PC-9 (cell line): ENCODE measurements at regions not wholly inside any gene's neighbourhood (a gene's known extent, or its start where the extent isn't known, plus 50 kb on each side); places are given as distances from the start of the nearest gene placed in this dataset.

Experiments
- BruUV-seq: library from RNA; stranded (reverse); fragments of 400-500 nt; replicated peaks from 2 replicates; lab custom pipeline; 2021; lab: Mats Ljungman, UMichigan
- CTCF ChIA-PET: fragments of 300-600 bp; sonication (Branson Sonifier 250); formaldehyde crosslinking; loops from one replicate; lab custom pipeline; 2022; ENCODE audit warnings: antibody characterized with exemption; lab: Charles Lee
- POLR2A ChIA-PET: fragments of 300-600 bp; sonication (Branson Sonifier 250); formaldehyde crosslinking; loops from one replicate; lab custom pipeline; 2022; ENCODE audit warnings: antibody characterized with exemption; ENCODE audit not compliant: unreplicated experiment; lab: Charles Lee
- DNase-seq, 2 experiments: peaks; one replicate each; pipeline versions ENCODE4 v3.0.0 to v3.0.0-alpha.2; 2015 to 2022; ENCODE audit warnings: mixed read lengths in 1 of 2
- H2AFZ ChIP-seq: fragments of 200-600 bp; sonication (generic); 2 replicates; pipeline ENCODE4 v1.8.1; 2017; ENCODE audit warnings: antibody characterized with exemption
- H3F3A ChIP-seq: fragments of 200-600 bp; sonication (generic); 2 replicates; pipeline ENCODE4 v1.8.1; 2017; ENCODE audit warnings: antibody characterized with exemption, mild to moderate bottlenecking, low read depth; ENCODE audit not compliant: insufficient read depth
- H3K27ac ChIP-seq: fragments of 200-600 bp; sonication (generic); 2 replicates; pipeline ENCODE4 v1.6.1; 2016; ENCODE audit warnings: mixed run types
- H3K27me3 ChIP-seq: fragments of 200-600 bp; sonication (generic); 2 replicates; pipeline ENCODE4 v1.6.1; 2016; ENCODE audit warnings: low read depth, mixed run types; ENCODE audit not compliant: insufficient read depth
- H3K36me3 ChIP-seq: fragments of 200-600 bp; sonication (generic); 2 replicates; pipeline ENCODE4 v1.6.1; 2016; ENCODE audit warnings: low read depth, mixed run types
- H3K4me1 ChIP-seq: fragments of 200-600 bp; sonication (generic); replicated peaks from 2 replicates; pipeline ENCODE4 v1.6.1; 2016; ENCODE audit warnings: mixed run types; ENCODE audit not compliant: insufficient read depth
- H3K4me2 ChIP-seq: fragments of 200-600 bp; sonication (generic); 2 replicates; pipeline ENCODE4 v1.6.1; 2017; ENCODE audit warnings: mixed run types
- H3K4me3 ChIP-seq: fragments of 200-600 bp; sonication (generic); 2 replicates; pipeline ENCODE4 v1.6.1; 2016; ENCODE audit warnings: mixed run types
- H3K79me2 ChIP-seq: fragments of 200-600 bp; sonication (generic); 2 replicates; pipeline ENCODE4 v1.6.1; 2017; ENCODE audit warnings: low read depth, mixed run types
- H3K9me2 ChIP-seq: fragments of 200-600 bp; sonication (generic); 2 replicates; pipeline ENCODE4 v1.8.1; 2017; ENCODE audit warnings: mild to moderate bottlenecking; ENCODE audit not compliant: insufficient read depth
- H3K9me3 ChIP-seq: fragments of 200-600 bp; sonication (generic); 2 replicates; pipeline ENCODE4 v1.8.1; 2016; ENCODE audit warnings: low read depth; ENCODE audit not compliant: insufficient read depth
- H4K20me1 ChIP-seq: fragments of 200-600 bp; sonication (generic); 2 replicates; pipeline ENCODE4 v1.8.1; 2017; ENCODE audit not compliant: insufficient read depth
- EZH2 ChIP-seq: fragments of 200-600 bp; sonication (generic); IDR thresholded peaks from 2 replicates; pipeline ENCODE4 v1.8.0; 2017; ENCODE audit warnings: antibody characterized with exemption, low read depth
- intact Hi-C: fragments of 100-400 bp; cut with micrococcal nuclease; formaldehyde crosslinking; loops from one replicate; pipeline ENCODE4 v1.10.0; 2022; ENCODE audit not compliant: unreplicated experiment
- TF ChIP-seq, protein P1 (sequence below): fragments of 200-600 bp; sonication (generic); conservative IDR thresholded peaks from 2 replicates; pipeline ENCODE4 v1.6.1; 2017; ENCODE audit warnings: mixed run types, antibody characterized with exemption, mild to moderate bottlenecking, moderate library complexity

- H3F3A ChIP-seq = peaks cover 3% of the 10 kb centered on the region; the same call in 1 of the 2 replicates
- H3K9me3 ChIP-seq = no peaks in the 10 kb centered on the region; the same call in 1 of the 2 replicates
- TF ChIP-seq, protein P1, sequence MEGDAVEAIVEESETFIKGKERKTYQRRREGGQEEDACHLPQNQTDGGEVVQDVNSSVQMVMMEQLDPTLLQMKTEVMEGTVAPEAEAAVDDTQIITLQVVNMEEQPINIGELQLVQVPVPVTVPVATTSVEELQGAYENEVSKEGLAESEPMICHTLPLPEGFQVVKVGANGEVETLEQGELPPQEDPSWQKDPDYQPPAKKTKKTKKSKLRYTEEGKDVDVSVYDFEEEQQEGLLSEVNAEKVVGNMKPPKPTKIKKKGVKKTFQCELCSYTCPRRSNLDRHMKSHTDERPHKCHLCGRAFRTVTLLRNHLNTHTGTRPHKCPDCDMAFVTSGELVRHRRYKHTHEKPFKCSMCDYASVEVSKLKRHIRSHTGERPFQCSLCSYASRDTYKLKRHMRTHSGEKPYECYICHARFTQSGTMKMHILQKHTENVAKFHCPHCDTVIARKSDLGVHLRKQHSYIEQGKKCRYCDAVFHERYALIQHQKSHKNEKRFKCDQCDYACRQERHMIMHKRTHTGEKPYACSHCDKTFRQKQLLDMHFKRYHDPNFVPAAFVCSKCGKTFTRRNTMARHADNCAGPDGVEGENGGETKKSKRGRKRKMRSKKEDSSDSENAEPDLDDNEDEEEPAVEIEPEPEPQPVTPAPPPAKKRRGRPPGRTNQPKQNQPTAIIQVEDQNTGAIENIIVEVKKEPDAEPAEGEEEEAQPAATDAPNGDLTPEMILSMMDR = no peak
- no peak for TF ChIP-seq EZH2
- H3K4me2 ChIP-seq = no peak overlapping the region
- no peak overlapping the region for H3K27ac ChIP-seq
- POLR2A ChIA-PET = no interaction called here
- intact Hi-C loops = no loop called here
- no peak overlapping the region for H2AFZ ChIP-seq
- H3K36me3 ChIP-seq = no peaks in the 10 kb centered on the region
- BruUV-seq = no TSS peak
- no peaks in the 10 kb centered on the region for H3K27me3 ChIP-seq
- peaks cover 17% of the 10 kb centered on the region for H3K4me1 ChIP-seq
- H3K4me3 ChIP-seq = no peak overlapping the region
- CTCF ChIA-PET = no interaction called here
- no peaks in the 10 kb centered on the region; the same call in 1 of the 2 replicates for H3K9me2 ChIP-seq
- no peak for DNase-seq
- no peaks in the 10 kb centered on the region for H4K20me1 ChIP-seq
- H3K79me2 ChIP-seq = no peaks in the 10 kb centered on the region
These were observed 200.2 kb downstream of the SPRY1 start for GRCh38 chr4:123596805-123597204.

DNA sequence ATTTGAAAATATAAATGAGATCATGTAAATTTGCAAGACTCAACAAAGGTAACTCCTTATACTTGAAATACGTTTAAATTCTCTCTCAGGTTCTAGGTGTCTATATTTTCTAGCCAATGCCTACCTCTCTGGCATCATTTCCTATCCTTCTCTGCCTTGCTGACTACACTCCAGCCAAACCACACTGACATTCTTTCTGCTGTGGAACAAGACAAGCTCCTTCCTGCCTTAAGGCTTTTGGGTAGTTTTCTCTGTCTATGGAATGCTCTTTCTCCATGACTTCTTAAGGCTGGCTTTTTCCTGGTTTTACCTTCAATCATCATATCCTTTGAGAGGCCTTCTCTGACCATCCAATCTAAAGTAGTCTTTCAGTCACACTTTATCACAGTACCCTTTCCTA lies 201.0 kb downstream of the SPRY1 start:
- POLR2A ChIA-PET = no interaction called here

GRCh38 chr4:123598331-123598730 lies 201.7 kb downstream of the SPRY1 start:
- CTCF ChIA-PET = no interaction called here
- H2AFZ ChIP-seq = no peak overlapping the region

More for the DNA sequence above, 201.0 kb downstream of the SPRY1 start:
- Histone ChIP-seq H3K27me3 (no peaks in the 10 kb centered on the region), H3K4me2 (no peak overlapping the region), H2AFZ (no peak overlapping the region), H3K27ac (no peak overlapping the region), H3K9me3 (no peaks in the 10 kb centered on the region; the same call in 1 of the 2 replicates), H3K4me1 (peaks cover 17% of the 10 kb centered on the region), H4K20me1 (no peaks in the 10 kb centered on the region), H3F3A (peaks cover 3% of the 10 kb centered on the region; the same call in 1 of the 2 replicates), H3K9me2 (no peaks in the 10 kb centered on the region; the same call in 1 of the 2 replicates), H3K79me2 (no peaks in the 10 kb centered on the region), H3K4me3 (no peak overlapping the region), H3K36me3 (no peaks in the 10 kb centered on the region)
- no TSS peak for BruUV-seq
- CTCF ChIA-PET = interaction anchor here (0.5 kb wide), 1 partner anchor 122 kb away, joined by 3 read pairs; no protein-coding TSS in a partner anchor
- intact Hi-C loops = no loop called here
- TF ChIP-seq, protein P1 = no peak
- no peak for TF ChIP-seq EZH2
- DNase-seq = no peak

More at GRCh38 chr4:123598331-123598730, 201.7 kb downstream of the SPRY1 start:
- Histone ChIP-seq H3K4me1 (peaks cover 23% of the 10 kb centered on the region), H4K20me1 (no peaks in the 10 kb centered on the region), H3K36me3 (no peaks in the 10 kb centered on the region), H3K4me3 (no peak overlapping the region), H3K79me2 (no peaks in the 10 kb centered on the region), H3K4me2 (no peak overlapping the region), H3K27me3 (no peaks in the 10 kb centered on the region), H3K27ac (no peak overlapping the region), H3K9me2 (no peaks in the 10 kb centered on the region; the same call in 1 of the 2 replicates), H3K9me3 (no peaks in the 10 kb centered on the region; the same call in 1 of the 2 replicates), H3F3A (peaks cover 3% of the 10 kb centered on the region; the same call in 1 of the 2 replicates)
- intact Hi-C loops = no loop called here
- POLR2A ChIA-PET = no interaction called here
- no peak for DNase-seq
- BruUV-seq = no TSS peak
- TF ChIP-seq, protein P1 = no peak
- TF ChIP-seq EZH2 = no peak
